ENCODE measurements at regions not wholly inside any gene's neighbourhood (a gene's known extent, or its start where the extent isn't known, plus 50 kb on each side); places are given as distances from the start of the nearest gene placed in this dataset.
"Not testable (repeated sequence)": the region's sequence is repeated elsewhere in the genome, so short reads cannot be mapped to it uniquely, and the experiment has no call there.

- Mint-ChIP-seq H3K4me1 (no peaks in the 10 kb centered on the region), H3K4me3 (no peak overlapping the region), H3K36me3 (ENCODE audit: insufficient read depth in 1 of 3, low read depth in 3 of 3) (peaks cover 0 to 15% (median 5%) of the 10 kb centered on the region in 3 experiments; a peak in 6 of 7 replicates), H3K27ac (no peak overlapping the region), H3K27me3 (ENCODE audit: low read depth) (peaks cover 3% of the 10 kb centered on the region; the same call in 1 of the 2 replicates), H3K9me3 (peaks cover 16 to 17% of the 10 kb centered on the region in 2 experiments)
- TF ChIP-seq CTCF (conservative IDR thresholded peaks at IDR 0.05): no peak
- H3K14ac ChIP-seq (ENCODE audit: insufficient read depth, low read length): no peak overlapping the region
- H3K23me2 ChIP-seq (ENCODE audit: insufficient read length, low read depth, low read length, poor library complexity, severe bottlenecking): no peaks in the 10 kb centered on the region
- H3K23ac ChIP-seq (ENCODE audit: insufficient read length, low read depth, low read length): no peak overlapping the region
- no peaks in the 10 kb centered on the region for H3K4me1 ChIP-seq (ENCODE audit: insufficient read depth, low read length)
- no peaks in the 10 kb centered on the region for H3K9me3 ChIP-seq (ENCODE audit: control insufficient read depth, low read depth, low read length)
- no peak overlapping the region for H3K56ac ChIP-seq (ENCODE audit: insufficient read length, low read depth, low read length)
- no peak overlapping the region for H3T11ph ChIP-seq (ENCODE audit: low read length)
- H3K4ac ChIP-seq (ENCODE audit: low read depth, low read length): no peak overlapping the region
- no peak overlapping the region for H3K4me2 ChIP-seq (ENCODE audit: insufficient read depth, insufficient read length, low read length)
- WGBS (ENCODE audit: extremely low coverage, insufficient read length, low lambda C conversion rate): no CpG with 5 or more reads among the region's 2 CpGs
- H2BK120ac ChIP-seq (ENCODE audit: low read depth, low read length, poor library complexity, severe bottlenecking): no peak overlapping the region
- H3K79me2 ChIP-seq (ENCODE audit: insufficient read depth, low read length): no peaks in the 10 kb centered on the region
- no peak overlapping the region for H3K18ac ChIP-seq (ENCODE audit: insufficient read length, low read depth, low read length)
- no peak overlapping the region for H3K9ac ChIP-seq (ENCODE audit: extremely low read depth, insufficient read length, low read length)
- no peaks in the 10 kb centered on the region for H3K79me1 ChIP-seq (ENCODE audit: insufficient read depth, low read depth, low read length, poor library complexity, severe bottlenecking)
- no peak for DNase-seq
- no peak overlapping the region for H2BK20ac ChIP-seq (ENCODE audit: low read depth, low read length, poor library complexity, severe bottlenecking)
- no peak overlapping the region for H3K27ac ChIP-seq (ENCODE audit: insufficient read length, low read depth, low read length)
- no peak overlapping the region for H2BK15ac ChIP-seq (ENCODE audit: low read depth, low read length)
- H4K8ac ChIP-seq (replicated peaks; ENCODE audit: insufficient read length, low read depth, low read length): no peak overlapping the region
- no peaks in the 10 kb centered on the region for H4K20me1 ChIP-seq (ENCODE audit: control insufficient read depth, insufficient read depth, insufficient read length)
- H2BK5ac ChIP-seq (ENCODE audit: insufficient read length, low read length): no peak overlapping the region
- H2BK12ac ChIP-seq (ENCODE audit: insufficient read length, low read depth, low read length): no peak overlapping the region
- H4K91ac ChIP-seq (ENCODE audit: insufficient read length, low read depth, low read length): no peak overlapping the region
- H2AFZ ChIP-seq (ENCODE audit: low read length): no peak overlapping the region
- no peaks in the 10 kb centered on the region for H3K27me3 ChIP-seq (ENCODE audit: insufficient read depth, low read length)
- H2AK5ac ChIP-seq (ENCODE audit: insufficient read length, low read length): no peak overlapping the region
- H4K5ac ChIP-seq (ENCODE audit: insufficient read length, low read depth, low read length): no peak overlapping the region
Measured at GRCh38 chr3:74200952-74201351, 413.5 kb downstream of the CNTN3 start.

GRCh38 chr3:74178664-74179063, 435.8 kb downstream of the CNTN3 start:
- not testable (repeated sequence) for H3K23me2 ChIP-seq (ENCODE audit: insufficient read length, low read depth, low read length, poor library complexity, severe bottlenecking); H3K4me2 ChIP-seq (ENCODE audit: insufficient read depth, insufficient read length, low read length); DNase-seq; H3K9me3 Mint-ChIP-seq; H2BK12ac ChIP-seq (ENCODE audit: insufficient read length, low read depth, low read length); H3K79me1 ChIP-seq (ENCODE audit: insufficient read depth, low read depth, low read length, poor library complexity, severe bottlenecking); H3K56ac ChIP-seq (ENCODE audit: insufficient read length, low read depth, low read length); H2BK120ac ChIP-seq (ENCODE audit: low read depth, low read length, poor library complexity, severe bottlenecking); H2BK20ac ChIP-seq (ENCODE audit: low read depth, low read length, poor library complexity, severe bottlenecking); H2BK5ac ChIP-seq (ENCODE audit: insufficient read length, low read length); H4K5ac ChIP-seq (ENCODE audit: insufficient read length, low read depth, low read length); H2BK15ac ChIP-seq (ENCODE audit: low read depth, low read length); H2AK5ac ChIP-seq (ENCODE audit: insufficient read length, low read length); H3K79me2 ChIP-seq (ENCODE audit: insufficient read depth, low read length); H3K27me3 ChIP-seq (ENCODE audit: insufficient read depth, low read length); H3K4me1 ChIP-seq (ENCODE audit: insufficient read depth, low read length); H4K91ac ChIP-seq (ENCODE audit: insufficient read length, low read depth, low read length); H3K36me3 Mint-ChIP-seq (ENCODE audit: insufficient read depth in 1 of 3, low read depth in 3 of 3); H3K18ac ChIP-seq (ENCODE audit: insufficient read length, low read depth, low read length); H3K27me3 Mint-ChIP-seq (ENCODE audit: low read depth); H3K4ac ChIP-seq (ENCODE audit: low read depth, low read length); H4K20me1 ChIP-seq (ENCODE audit: control insufficient read depth, insufficient read depth, insufficient read length); H2AFZ ChIP-seq (ENCODE audit: low read length); H3K23ac ChIP-seq (ENCODE audit: insufficient read length, low read depth, low read length); H3K27ac Mint-ChIP-seq; H3K9me3 ChIP-seq (ENCODE audit: control insufficient read depth, low read depth, low read length); H3K4me3 Mint-ChIP-seq; H3K9ac ChIP-seq (ENCODE audit: extremely low read depth, insufficient read length, low read length); H4K8ac ChIP-seq (replicated peaks; ENCODE audit: insufficient read length, low read depth, low read length); H3K27ac ChIP-seq (ENCODE audit: insufficient read length, low read depth, low read length); H3T11ph ChIP-seq (ENCODE audit: low read length); H3K14ac ChIP-seq (ENCODE audit: insufficient read depth, low read length); H3K4me1 Mint-ChIP-seq
- WGBS (ENCODE audit: extremely low coverage, insufficient read length, low lambda C conversion rate): no CpG with 5 or more reads among the region's 5 CpGs

All from H9 (cell line).